ENCODE measurements at regions not wholly inside any gene's neighbourhood (a gene's known extent, or its start where the extent isn't known, plus 50 kb on each side); places are given as distances from the start of the nearest gene placed in this dataset.

GRCh38 chr9:89797255-89797654 is 192.4 kb downstream of the GADD45G start:
- Histone ChIP-seq H3K36me3 (no peaks in the 10 kb centered on the region), H3K4me3 (no peak overlapping the region), H3K27ac (no peak overlapping the region), H3K27me3 (no peaks in the 10 kb centered on the region), H3K9me3 (no peaks in the 10 kb centered on the region), H3K4me1 (peaks cover 0 to under 1% (median 0%) of the 10 kb centered on the region in 4 donors)
- no peak for DNase-seq
- intact Hi-C loops (cut with DNase I; ENCODE audit: low total_unique reads): no loop called here
- in situ Hi-C loops (cut with MboI; ENCODE audit: low pct_ligation_motif_present in 1 of 4, low pct_unique_long_range_greater_than_20kb in 1 of 4, low sequenced_read_pairs in 3 of 4): no loop called here
- TF ChIP-seq POLR2AphosphoS5 (IDR thresholded peaks at IDR 0.05): no peak
- no peak for TF ChIP-seq EP300 (IDR thresholded peaks at IDR 0.05; ENCODE audit: low read depth)
- no peak for TF ChIP-seq CTCF (IDR thresholded peaks at IDR 0.05)
- no peak for TF ChIP-seq POLR2A (IDR thresholded peaks at IDR 0.05)
- WGBS, 2 donors (ENCODE audit: low coverage in 1 of 2): 89 to 100% methylated on average over 2 to 11 of the region's 11 CpGs

GRCh38 chr9:89797937-89798455 is 193.2 kb downstream of the GADD45G start:
- WGBS, 2 donors (ENCODE audit: low coverage in 1 of 2): 74 to 100% methylated on average over 2 to 8 of the region's 8 CpGs
- Histone ChIP-seq H3K36me3 (no peaks in the 10 kb centered on the region), H3K27ac (no peak overlapping the region), H3K27me3 (no peaks in the 10 kb centered on the region), H3K4me3 (no peak overlapping the region), H3K9me3 (no peaks in the 10 kb centered on the region), H3K4me1 (peaks cover 0 to 7% (median 0%) of the 10 kb centered on the region in 4 donors)
- in situ Hi-C loops (cut with MboI; ENCODE audit: low pct_ligation_motif_present in 1 of 4, low pct_unique_long_range_greater_than_20kb in 1 of 4, low sequenced_read_pairs in 3 of 4): no loop called here
- DNase-seq: no peak
- intact Hi-C loops (cut with DNase I; ENCODE audit: low total_unique reads): no loop called here
- TF ChIP-seq CTCF (IDR thresholded peaks at IDR 0.05) (no peak), POLR2AphosphoS5 (IDR thresholded peaks at IDR 0.05) (no peak), EP300 (IDR thresholded peaks at IDR 0.05; ENCODE audit: low read depth) (no peak), POLR2A (IDR thresholded peaks at IDR 0.05) (no peak)

GRCh38 chr9:89798547-89799120 is 193.8 kb downstream of the GADD45G start:
- TF ChIP-seq EP300 (IDR thresholded peaks at IDR 0.05; ENCODE audit: low read depth): no peak
- no peak for TF ChIP-seq CTCF (IDR thresholded peaks at IDR 0.05)
- TF ChIP-seq POLR2AphosphoS5 (IDR thresholded peaks at IDR 0.05): no peak
- TF ChIP-seq POLR2A (IDR thresholded peaks at IDR 0.05): no peak
- Histone ChIP-seq H3K9me3 (no peaks in the 10 kb centered on the region), H3K27me3 (no peaks in the 10 kb centered on the region), H3K4me3 (no peak overlapping the region), H3K27ac (no peak overlapping the region), H3K4me1 (peaks cover 0 to 7% (median 0%) of the 10 kb centered on the region in 4 donors), H3K36me3 (no peaks in the 10 kb centered on the region)
- 99% methylated on average over 4 of the region's 4 CpGs; no CpG with 5 or more reads in 1 of the 2 donors for WGBS, 2 donors (ENCODE audit: low coverage in 1 of 2)
- no peak for DNase-seq
- in situ Hi-C loops (cut with MboI; ENCODE audit: low pct_ligation_motif_present in 1 of 4, low pct_unique_long_range_greater_than_20kb in 1 of 4, low sequenced_read_pairs in 3 of 4): no loop called here
- intact Hi-C loops (cut with DNase I; ENCODE audit: low total_unique reads): no loop called here

- no peak overlapping the region for H3K27ac ChIP-seq
- H3K9me3 ChIP-seq: no peaks in the 10 kb centered on the region
- H3K4me1 ChIP-seq: peaks cover 0 to 7% (median 0%) of the 10 kb centered on the region in 4 donors
- intact Hi-C loops (cut with DNase I; ENCODE audit: low total_unique reads): no loop called here
- H3K27me3 ChIP-seq: no peaks in the 10 kb centered on the region
- H3K4me3 ChIP-seq: no peak overlapping the region
- in situ Hi-C loops (cut with MboI; ENCODE audit: low pct_ligation_motif_present in 1 of 4, low pct_unique_long_range_greater_than_20kb in 1 of 4, low sequenced_read_pairs in 3 of 4): no loop called here
- 96 to 100% methylated on average over 1 to 7 of the region's 7 CpGs for WGBS, 2 donors (ENCODE audit: low coverage in 1 of 2)
- TF ChIP-seq EP300 (IDR thresholded peaks at IDR 0.05; ENCODE audit: low read depth) (no peak), POLR2A (IDR thresholded peaks at IDR 0.05) (no peak), POLR2AphosphoS5 (IDR thresholded peaks at IDR 0.05) (no peak), CTCF (IDR thresholded peaks at IDR 0.05) (no peak)
- no peaks in the 10 kb centered on the region for H3K36me3 ChIP-seq
- no peak for DNase-seq
These were observed 194.4 kb downstream of the GADD45G start for GRCh38 chr9:89799221-89799620.
